ENCODE measurements at regions not wholly inside any gene's neighbourhood (a gene's known extent, or its start where the extent isn't known, plus 50 kb on each side); places are given as distances from the start of the nearest gene placed in this dataset.

GRCh38 chr13:90564096-90564495, 783.4 kb upstream of the MIR17HG start:
- TF ChIP-seq NFE2L2 (IDR thresholded peaks at IDR 0.05; ENCODE audit: low read depth, low read length) (no peak), CTCF (conservative IDR thresholded peaks at IDR 0.05; ENCODE audit: low read depth, low read length) (no peak)

Data from IMR-90 (cell line).